ENCODE measurements at regions not wholly inside any gene's neighbourhood (a gene's known extent, or its start where the extent isn't known, plus 50 kb on each side); places are given as distances from the start of the nearest gene placed in this dataset.

GRCh38 chr12:76232013-76232412 is 116.2 kb downstream of the BBS10 start:
- TF ChIP-seq, protein P1, sequence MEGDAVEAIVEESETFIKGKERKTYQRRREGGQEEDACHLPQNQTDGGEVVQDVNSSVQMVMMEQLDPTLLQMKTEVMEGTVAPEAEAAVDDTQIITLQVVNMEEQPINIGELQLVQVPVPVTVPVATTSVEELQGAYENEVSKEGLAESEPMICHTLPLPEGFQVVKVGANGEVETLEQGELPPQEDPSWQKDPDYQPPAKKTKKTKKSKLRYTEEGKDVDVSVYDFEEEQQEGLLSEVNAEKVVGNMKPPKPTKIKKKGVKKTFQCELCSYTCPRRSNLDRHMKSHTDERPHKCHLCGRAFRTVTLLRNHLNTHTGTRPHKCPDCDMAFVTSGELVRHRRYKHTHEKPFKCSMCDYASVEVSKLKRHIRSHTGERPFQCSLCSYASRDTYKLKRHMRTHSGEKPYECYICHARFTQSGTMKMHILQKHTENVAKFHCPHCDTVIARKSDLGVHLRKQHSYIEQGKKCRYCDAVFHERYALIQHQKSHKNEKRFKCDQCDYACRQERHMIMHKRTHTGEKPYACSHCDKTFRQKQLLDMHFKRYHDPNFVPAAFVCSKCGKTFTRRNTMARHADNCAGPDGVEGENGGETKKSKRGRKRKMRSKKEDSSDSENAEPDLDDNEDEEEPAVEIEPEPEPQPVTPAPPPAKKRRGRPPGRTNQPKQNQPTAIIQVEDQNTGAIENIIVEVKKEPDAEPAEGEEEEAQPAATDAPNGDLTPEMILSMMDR (conservative IDR thresholded peaks at IDR 0.05) = no peak
- no peak for TF ChIP-seq EZH2 (IDR thresholded peaks at IDR 0.05; ENCODE audit: low read depth)

Measured in PC-9 (cell line).